ENCODE measurements at regions not wholly inside any gene's neighbourhood (a gene's known extent, or its start where the extent isn't known, plus 50 kb on each side); places are given as distances from the start of the nearest gene placed in this dataset.

GRCh38 chrX:82589410-82589809, 918.7 kb upstream of the POU3F4 start:
- Histone ChIP-seq H3K27ac (no peak overlapping the region), H3K27me3 (ENCODE audit: insufficient read depth, low read depth) (no peaks in the 10 kb centered on the region), H4K20me1 (ENCODE audit: insufficient read depth) (no peaks in the 10 kb centered on the region), H3K9me3 (ENCODE audit: insufficient read depth, low read depth) (no peaks in the 10 kb centered on the region), H3F3A (ENCODE audit: insufficient read depth, low read depth) (no peaks in the 10 kb centered on the region), H3K4me2 (no peak overlapping the region; the same call in 1 of the 2 replicates), H3K79me2 (ENCODE audit: low read depth) (no peaks in the 10 kb centered on the region), H3K4me3 (no peak overlapping the region), H2AFZ (no peak overlapping the region), H3K4me1 (replicated peaks; ENCODE audit: insufficient read depth) (no peaks in the 10 kb centered on the region), H3K36me3 (ENCODE audit: low read depth) (no peaks in the 10 kb centered on the region), H3K9me2 (ENCODE audit: insufficient read depth) (no peaks in the 10 kb centered on the region)
- BruUV-seq (replicated peaks), result no TSS peak
- ChIA-PET CTCF (no interaction called here), POLR2A (ENCODE audit: unreplicated experiment) (no interaction called here)
- intact Hi-C loops (cut with micrococcal nuclease; ENCODE audit: unreplicated experiment), result no loop called here
- no peak for TF ChIP-seq CTCF (conservative IDR thresholded peaks at IDR 0.05)
- TF ChIP-seq EZH2 (IDR thresholded peaks at IDR 0.05; ENCODE audit: low read depth), result no peak
- no peak for DNase-seq

- DNase-seq, result no peak
- TF ChIP-seq EZH2 (IDR thresholded peaks at IDR 0.05; ENCODE audit: low read depth) (no peak), CTCF (conservative IDR thresholded peaks at IDR 0.05) (no peak)
- Histone ChIP-seq H4K20me1 (ENCODE audit: insufficient read depth) (no peaks in the 10 kb centered on the region), H2AFZ (no peak overlapping the region), H3K79me2 (ENCODE audit: low read depth) (no peaks in the 10 kb centered on the region), H3K9me2 (ENCODE audit: insufficient read depth) (no peaks in the 10 kb centered on the region), H3K27me3 (ENCODE audit: insufficient read depth, low read depth) (no peaks in the 10 kb centered on the region), H3K4me2 (no peak overlapping the region), H3K4me3 (no peak overlapping the region), H3K36me3 (ENCODE audit: low read depth) (no peaks in the 10 kb centered on the region), H3K27ac (no peak overlapping the region), H3F3A (ENCODE audit: insufficient read depth, low read depth) (no peaks in the 10 kb centered on the region), H3K9me3 (ENCODE audit: insufficient read depth, low read depth) (no peaks in the 10 kb centered on the region), H3K4me1 (replicated peaks; ENCODE audit: insufficient read depth) (no peaks in the 10 kb centered on the region)
- intact Hi-C loops (cut with micrococcal nuclease; ENCODE audit: unreplicated experiment), result no loop called here
- POLR2A ChIA-PET (ENCODE audit: unreplicated experiment), result no interaction called here
- CTCF ChIA-PET, result no interaction called here
- BruUV-seq (replicated peaks), result no TSS peak
Measured at GRCh38 chrX:82591421-82591820, 916.7 kb upstream of the POU3F4 start.

- Histone ChIP-seq H3K36me3 (ENCODE audit: low read depth) (no peaks in the 10 kb centered on the region), H3K79me2 (ENCODE audit: low read depth) (no peaks in the 10 kb centered on the region), H4K20me1 (ENCODE audit: insufficient read depth) (no peaks in the 10 kb centered on the region), H3K9me2 (ENCODE audit: insufficient read depth) (no peaks in the 10 kb centered on the region), H3K9me3 (ENCODE audit: insufficient read depth, low read depth) (no peaks in the 10 kb centered on the region), H3K27me3 (ENCODE audit: insufficient read depth, low read depth) (no peaks in the 10 kb centered on the region), H3K4me3 (no peak overlapping the region), H3F3A (ENCODE audit: insufficient read depth, low read depth) (no peaks in the 10 kb centered on the region), H3K27ac (no peak overlapping the region), H3K4me2 (no peak overlapping the region), H3K4me1 (replicated peaks; ENCODE audit: insufficient read depth) (no peaks in the 10 kb centered on the region), H2AFZ (no peak overlapping the region)
- no peak for DNase-seq
- TF ChIP-seq EZH2 (IDR thresholded peaks at IDR 0.05; ENCODE audit: low read depth) (no peak), CTCF (conservative IDR thresholded peaks at IDR 0.05) (no peak)
- ChIA-PET CTCF (no interaction called here), POLR2A (ENCODE audit: unreplicated experiment) (no interaction called here)
- intact Hi-C loops (cut with micrococcal nuclease; ENCODE audit: unreplicated experiment), result no loop called here
- no TSS peak for BruUV-seq (replicated peaks)
Measured at GRCh38 chrX:82626978-82627377, 881.1 kb upstream of the POU3F4 start.
